H1 (cell line): ENCODE measurements at regions not wholly inside any gene's neighbourhood (a gene's known extent, or its start where the extent isn't known, plus 50 kb on each side); places are given as distances from the start of the nearest gene placed in this dataset.
A peak's percentile ranks its signal among the peaks of the same experiment; 100 is the strongest.

Source experiments
- CTCF ChIA-PET: fragments of 300-600 bp; sonication (Branson Sonifier 250); formaldehyde crosslinking; loops from one replicate; lab custom pipeline; 2021; ENCODE audit not compliant: partially characterized antibody; lab: Charles Lee
- POLR2A ChIA-PET: fragments of 300-600 bp; sonication (Branson Sonifier 250); formaldehyde crosslinking; loops from one replicate; lab custom pipeline; 2021; ENCODE audit warnings: inconsistent platforms; ENCODE audit not compliant: partially characterized antibody; lab: Charles Lee
- DNase-seq, 2 experiments: peaks; one replicate each; pipeline versions ENCODE4 v3.0.0 to v3.0.0-alpha.2; 2010 to 2022; ENCODE audit warnings: low spot score in 2 of 2, low read depth in 1 of 2, mixed read lengths in 1 of 2
- FAIRE-seq: peaks from 2 replicates; lab custom pipeline; 2011; peaks lifted over from hg19 to GRCh38; lab: Jason Lieb, UNC
- H2AFZ ChIP-seq: 2 replicates; pipeline ENCODE4 v1.8.1; 2012; ENCODE audit warnings: low read length, inconsistent platforms
- H2AK5ac ChIP-seq: 2 replicates; pipeline ENCODE4 v1.6.1; 2013; ENCODE audit warnings: low read depth, low read length
- H2BK120ac ChIP-seq: replicated peaks from 2 replicates; pipeline ENCODE3; 2013; ENCODE audit warnings: low read depth, low read length, inconsistent platforms
- H2BK12ac ChIP-seq: 2 replicates; pipeline ENCODE4 v1.6.1; 2013; ENCODE audit warnings: low read depth, low read length
- H2BK15ac ChIP-seq: 2 replicates; pipeline ENCODE4 v1.6.1; 2013; ENCODE audit warnings: low read length
- H2BK20ac ChIP-seq: 2 replicates; pipeline ENCODE4 v1.6.1; 2013; ENCODE audit warnings: low read length
- H2BK5ac ChIP-seq: 2 replicates; pipeline ENCODE4 v1.6.1; 2013; ENCODE audit warnings: low read depth, low read length
- H3K14ac ChIP-seq: 2 replicates; pipeline ENCODE4 v1.6.1; 2013; ENCODE audit warnings: inconsistent platforms; ENCODE audit not compliant: insufficient read length
- H3K18ac ChIP-seq: 2 replicates; pipeline ENCODE4 v1.6.1; 2013; ENCODE audit warnings: low read length; ENCODE audit errors: extremely low read depth
- H3K23ac ChIP-seq: 2 replicates; pipeline ENCODE4 v1.6.1; 2013; ENCODE audit warnings: inconsistent platforms; ENCODE audit not compliant: insufficient read length
- H3K23me2 ChIP-seq: 2 replicates; pipeline ENCODE4 v1.6.1; 2013; ENCODE audit warnings: low read depth, low read length
- H3K27ac ChIP-seq: 2 replicates; pipeline ENCODE4 v1.6.1; 2011; ENCODE audit warnings: low read depth, low read length, inconsistent platforms
- H3K27me3 ChIP-seq, 4 experiments: replicated peaks in 1 of 4; 1 replicate in 1 of 4; 2 replicates in 3 of 4; pipeline versions ENCODE4 v1.6.1 to v1.8.1; 2011 to 2013; ENCODE audit warnings: low read length in 3 of 4, mild to moderate bottlenecking in 3 of 4, inconsistent platforms in 2 of 4, mixed read lengths in 2 of 4, moderate library complexity in 1 of 4; ENCODE audit not compliant: control insufficient read depth in 3 of 4, insufficient read depth in 3 of 4; ENCODE audit errors: extremely low read depth in 1 of 4
- H3K36me3 ChIP-seq, 4 experiments: 2 replicates each; pipeline versions ENCODE4 v1.6.1 to v1.8.1; 2011 to 2013; ENCODE audit warnings: mild to moderate bottlenecking in 4 of 4, low read length in 3 of 4, moderate library complexity in 2 of 4, control low read depth in 1 of 4, inconsistent platforms in 1 of 4; ENCODE audit not compliant: insufficient read depth in 4 of 4, control insufficient read depth in 2 of 4
- H3K4ac ChIP-seq: replicated peaks from 2 replicates; pipeline ENCODE3; 2013; ENCODE audit warnings: low read length, low read depth, mixed read lengths, inconsistent platforms; ENCODE audit not compliant: insufficient read length
- H3K4me1 ChIP-seq, 4 experiments: replicated peaks in 1 of 4; 1 replicate in 1 of 4; 2 replicates in 3 of 4; pipeline versions ENCODE4 v1.6.1 to v1.8.1; 2011 to 2013; ENCODE audit warnings: low read length in 3 of 4, inconsistent platforms in 2 of 4, mixed read lengths in 1 of 4; ENCODE audit not compliant: insufficient read depth in 4 of 4, control insufficient read depth in 3 of 4
- H3K4me2 ChIP-seq, 2 experiments: 2 replicates each; pipeline versions ENCODE4 v1.6.1 to v1.8.1; 2011 to 2013; ENCODE audit warnings: low read depth in 2 of 2, low read length in 2 of 2, control low read depth in 1 of 2, inconsistent platforms in 1 of 2, mild to moderate bottlenecking in 1 of 2; ENCODE audit not compliant: insufficient read depth in 1 of 2
- H3K4me3 ChIP-seq, 4 experiments: fragments of 200-600, 300-600 bp in 1 of 4; sonication (generic), shearing (Covaris generic), sonication (Bioruptor Twin) in 1 of 4; 2 replicates each; pipeline versions ENCODE4 v1.5.1 to v1.8.1; 2011 to 2016; ENCODE audit warnings: low read length in 4 of 4, low read depth in 3 of 4, control low read depth in 2 of 4, inconsistent platforms in 2 of 4, mild to moderate bottlenecking in 2 of 4, mixed read lengths in 1 of 4, moderate library complexity in 1 of 4; ENCODE audit not compliant: insufficient read depth in 2 of 4; ENCODE audit errors: extremely low read depth in 1 of 4
- H3K56ac ChIP-seq: replicated peaks from 2 replicates; pipeline ENCODE3; 2013; ENCODE audit warnings: low read depth, mild to moderate bottlenecking, mixed read lengths, low read length, inconsistent platforms; ENCODE audit not compliant: insufficient read length
- H3K79me1 ChIP-seq: 2 replicates; pipeline ENCODE4 v1.6.1; 2013; ENCODE audit warnings: low read depth, low read length, control low read depth
- H3K79me2 ChIP-seq, 2 experiments: 2 replicates each; pipeline versions ENCODE4 v1.6.1 to v1.8.1; 2012 to 2013; ENCODE audit warnings: low read length in 2 of 2, mild to moderate bottlenecking in 2 of 2, inconsistent platforms in 1 of 2; ENCODE audit not compliant: insufficient read depth in 2 of 2, control insufficient read depth in 1 of 2
- H3K9ac ChIP-seq, 4 experiments: replicated peaks in 1 of 4; 1 replicate in 1 of 4; 2 replicates in 3 of 4; pipeline versions ENCODE4 v1.6.1 to v1.8.1; 2011 to 2013; ENCODE audit warnings: low read depth in 3 of 4, low read length in 3 of 4, control low read depth in 2 of 4, mild to moderate bottlenecking in 2 of 4, moderate library complexity in 2 of 4, inconsistent platforms in 1 of 4; ENCODE audit errors: extremely low read depth in 1 of 4
- H3K9me3 ChIP-seq, 2 experiments: 2 replicates each; pipeline versions ENCODE4 v1.6.1 to v1.8.1; 2012 to 2013; ENCODE audit warnings: mild to moderate bottlenecking in 2 of 2, moderate library complexity in 2 of 2, control low read depth in 1 of 2, inconsistent platforms in 1 of 2, low read depth in 1 of 2, low read length in 1 of 2, mixed read lengths in 1 of 2; ENCODE audit not compliant: insufficient read depth in 2 of 2
- H4K20me1 ChIP-seq, 2 experiments: replicated peaks in 1 of 2; 2 replicates each; pipeline versions ENCODE3 to v1.8.1; 2011 to 2013; ENCODE audit warnings: inconsistent platforms in 2 of 2, low read length in 2 of 2, mild to moderate bottlenecking in 1 of 2; ENCODE audit not compliant: insufficient read depth in 2 of 2, control insufficient read depth in 1 of 2
- H4K5ac ChIP-seq: 2 replicates; pipeline ENCODE4 v1.6.1; 2013; ENCODE audit warnings: low read length, low read depth, mixed read lengths, inconsistent platforms; ENCODE audit not compliant: insufficient read length
- H4K8ac ChIP-seq: 2 replicates; pipeline ENCODE4 v1.8.0; 2013; ENCODE audit warnings: mild to moderate bottlenecking, moderate library complexity, low read length, inconsistent platforms; ENCODE audit not compliant: insufficient read depth; ENCODE audit errors: extremely low read depth
- H4K91ac ChIP-seq: replicated peaks from 2 replicates; pipeline ENCODE3; 2013; ENCODE audit warnings: low read length, mixed read lengths, inconsistent platforms; ENCODE audit not compliant: insufficient read length
- ASH2L ChIP-seq: fragments of 200-600, 300-600 bp; sonication (generic); IDR thresholded peaks from one replicate; pipeline ENCODE4 v1.7.1; 2017; ENCODE audit warnings: low read length
- CEBPB ChIP-seq: IDR thresholded peaks from 2 replicates; pipeline ENCODE4 v1.6.1; 2012; ENCODE audit warnings: low read depth, low read length
- CREB1 ChIP-seq: IDR thresholded peaks from 2 replicates; pipeline ENCODE4 v1.6.1; 2012; ENCODE audit warnings: inconsistent platforms
- CTBP2 ChIP-seq: IDR thresholded peaks from 2 replicates; pipeline ENCODE4 v1.7.0; 2011; ENCODE audit warnings: borderline replicate concordance, mild to moderate bottlenecking, moderate library complexity, mixed read lengths, low read length; ENCODE audit not compliant: insufficient read depth, insufficient read length
- EGR1 ChIP-seq: IDR thresholded peaks from 2 replicates; pipeline ENCODE4 v1.6.1; 2011; ENCODE audit warnings: low read depth, low read length, borderline replicate concordance
- EZH2 ChIP-seq: fragments of 200-600 bp; sonication (generic); IDR thresholded peaks from 2 replicates; pipeline ENCODE4 v1.7.1; 2012; ENCODE audit warnings: low read depth, mild to moderate bottlenecking, moderate library complexity, low read length, inconsistent platforms; ENCODE audit not compliant: severe bottlenecking
- MAFK ChIP-seq: IDR thresholded peaks from 2 replicates; pipeline ENCODE4 v1.6.1; 2012; ENCODE audit warnings: low read depth, mild to moderate bottlenecking, improper control_type of control experiment, low read length
- POLR2AphosphoS5 ChIP-seq: IDR thresholded peaks from 2 replicates; pipeline ENCODE4 v1.6.1; 2011; ENCODE audit warnings: low read depth, low read length
- POU5F1 ChIP-seq: IDR thresholded peaks from 2 replicates; pipeline ENCODE4 v1.6.1; 2011; ENCODE audit warnings: low read depth, mild to moderate bottlenecking, low read length, moderate library complexity
- RBBP5 ChIP-seq: IDR thresholded peaks from 2 replicates; pipeline ENCODE4 v1.7.1; 2012; ENCODE audit warnings: low read depth, mild to moderate bottlenecking, inconsistent platforms, low read length, moderate library complexity, borderline replicate concordance
- SIN3A ChIP-seq, 2 experiments: IDR thresholded peaks in 1 of 2; conservative IDR thresholded peaks in 1 of 2; 2 replicates each; pipeline ENCODE4 v1.6.1; 2011 to 2012; ENCODE audit warnings: low read length in 2 of 2, improper control_type of control experiment in 1 of 2, low read depth in 1 of 2, mild to moderate bottlenecking in 1 of 2
- SIRT6 ChIP-seq: IDR thresholded peaks from one replicate; pipeline ENCODE4 v1.7.1; 2012; ENCODE audit warnings: low read length, inconsistent platforms
- SIX5 ChIP-seq: IDR thresholded peaks from 2 replicates; pipeline ENCODE4 v1.6.1; 2011; ENCODE audit warnings: mild to moderate bottlenecking, low read depth, low read length
- SP2 ChIP-seq: IDR thresholded peaks from 2 replicates; pipeline ENCODE4 v1.6.1; 2012; ENCODE audit warnings: mild to moderate bottlenecking, low read length, inconsistent platforms
- TAF1 ChIP-seq: IDR thresholded peaks from 2 replicates; pipeline ENCODE4 v1.6.1; 2011; ENCODE audit warnings: mild to moderate bottlenecking, low read depth, low read length
- TEAD4 ChIP-seq: IDR thresholded peaks from 2 replicates; pipeline ENCODE4 v1.6.1; 2012; ENCODE audit warnings: low read depth, low read length, inconsistent platforms, mixed read lengths
- YY1 ChIP-seq: IDR thresholded peaks from 2 replicates; pipeline ENCODE4 v1.6.1; 2011; ENCODE audit warnings: low read depth, mild to moderate bottlenecking, low read length
- WGBS, 2 experiments: shearing (Covaris generic) in 1 of 2; methylation state at CpG; one replicate each; pipeline versions ENCODE4 v1.1.6 to v1.1.7; 2013 to 2015; ENCODE audit warnings: low lambda C conversion rate in 2 of 2, mixed read lengths in 2 of 2, inconsistent platforms in 1 of 2, low coverage in 1 of 2, missing lambda C conversion rate in 1 of 2; ENCODE audit not compliant: insufficient replicate concordance in 2 of 2, insufficient coverage in 1 of 2, insufficient read length in 1 of 2; ENCODE audit errors: extremely low coverage in 1 of 2, missing lambda C conversion rate in 1 of 2; 5-methylcytosine and 5-hydroxymethylcytosine counted together

DNA sequence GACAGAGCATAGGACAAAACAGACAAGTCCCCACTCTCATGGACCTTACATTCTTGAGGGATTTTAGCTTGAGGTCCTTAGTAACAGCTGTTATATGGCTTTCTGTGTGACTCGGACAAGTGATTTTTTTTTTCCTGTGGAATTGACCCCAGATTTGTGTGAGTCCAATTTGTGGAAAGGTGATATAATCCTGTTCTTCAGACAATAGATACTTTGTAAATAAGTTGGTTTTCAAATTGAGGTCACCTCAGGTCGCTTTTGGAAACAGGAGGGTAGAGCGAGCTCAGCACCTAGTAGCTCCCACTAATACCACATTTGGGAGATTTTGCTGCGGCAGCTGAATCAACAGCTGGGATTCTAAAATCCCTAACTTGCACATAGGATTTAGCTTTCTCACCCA, 1008.8 kb downstream of the ADGRL3 start:
- no peak overlapping the region for H2BK120ac ChIP-seq
- no peak overlapping the region for H2BK15ac ChIP-seq
- no peaks in the 10 kb centered on the region for H3K79me2 ChIP-seq
- no peaks in the 10 kb centered on the region for H3K27me3 ChIP-seq
- no peak overlapping the region for H3K4ac ChIP-seq
- no peaks in the 10 kb centered on the region for H3K9me3 ChIP-seq
- no peaks in the 10 kb centered on the region for H3K36me3 ChIP-seq
- H3K79me1 ChIP-seq, result no peaks in the 10 kb centered on the region
- no peak overlapping the region for H3K9ac ChIP-seq
- no peak overlapping the region for H3K56ac ChIP-seq
- H2AK5ac ChIP-seq, result no peak overlapping the region
- H3K4me1 ChIP-seq, result peaks cover 0 to 3% (median 0%) of the 10 kb centered on the region in 4 experiments; a peak in 2 of 7 replicates
- no peak overlapping the region for H4K91ac ChIP-seq
- ChIA-PET CTCF (interaction anchor here (0.6 to 1.1 kb wide), 4 partner anchors 8 to 618 kb away, joined by 3 to 4 read pairs (median 4); no protein-coding TSS in a partner anchor), POLR2A (no interaction called here)
- H3K23me2 ChIP-seq, result no peaks in the 10 kb centered on the region
- no peaks in the 10 kb centered on the region for H4K20me1 ChIP-seq
- no peak overlapping the region for H3K18ac ChIP-seq
- H2BK12ac ChIP-seq, result no peak overlapping the region
- H2AFZ ChIP-seq, result no peak overlapping the region
- no peak for DNase-seq
- FAIRE-seq, result peak; percentile 60
- WGBS, 2 experiments, result 89% methylated on average over 4 of the region's 4 CpGs; no CpG with 5 or more reads in 1 of the 2 experiments
- H3K4me2 ChIP-seq, result no peak overlapping the region
- H3K27ac ChIP-seq, result no peak overlapping the region
- no peak overlapping the region for H2BK5ac ChIP-seq
- H4K8ac ChIP-seq, result no peak overlapping the region
- H4K5ac ChIP-seq, result no peak overlapping the region
- H3K4me3 ChIP-seq, result no peak overlapping the region
- H3K23ac ChIP-seq, result no peak overlapping the region
- no peak overlapping the region for H2BK20ac ChIP-seq
- no peak overlapping the region for H3K14ac ChIP-seq
- TF ChIP-seq MAFK (no peak), POU5F1 (no peak), SIRT6 (no peak), EGR1 (no peak), ASH2L (no peak), CREB1 (no peak), YY1 (no peak), SIX5 (no peak), SP2 (no peak), POLR2AphosphoS5 (no peak), TAF1 (no peak), CTBP2 (no peak), EZH2 (no peak), SIN3A (conservative IDR thresholded peaks at IDR 0.05 in 1 of 2, IDR thresholded peaks at IDR 0.05 in 1 of 2; ENCODE audit: low read depth in 1 of 2, low read length in 2 of 2) (no peak), TEAD4 (no peak), CEBPB (no peak), RBBP5 (no peak)
